SK-N-MC (cell line): ENCODE measurements at regions not wholly inside any gene's neighbourhood (a gene's known extent, or its start where the extent isn't known, plus 50 kb on each side); places are given as distances from the start of the nearest gene placed in this dataset.

Experiments
- EZH2 ChIP-seq: fragments of 200-600 bp; sonication (generic); IDR thresholded peaks from one replicate; pipeline ENCODE4 v1.6.1; 2017; ENCODE audit warnings: antibody characterized with exemption
- FOXP2 ChIP-seq: optimal IDR thresholded peaks from 2 replicates; pipeline ENCODE3; 2011; ENCODE audit warnings: mild to moderate bottlenecking, moderate library complexity; ENCODE audit not compliant: insufficient read depth; ENCODE audit errors: extremely low read length, control extremely low read depth

GRCh38 chr4:56286763-56287162 is 100.5 kb downstream of the AASDH start:
- TF ChIP-seq EZH2 (no peak), FOXP2 (no peak)
